SHP77 treated with DMSO at 0.1 percent for 48 hours (cell line): ENCODE measurements at regions not wholly inside any gene's neighbourhood (a gene's known extent, or its start where the extent isn't known, plus 50 kb on each side); places are given as distances from the start of the nearest gene placed in this dataset.
"Not testable (repeated sequence)": the region's sequence is repeated elsewhere in the genome, so short reads cannot be mapped to it uniquely, and the experiment has no call there.

Experiments used
- DNase-seq: peaks from one replicate; lab custom pipeline; 2025; lab: John Stamatoyannopoulos, UW

DNA sequence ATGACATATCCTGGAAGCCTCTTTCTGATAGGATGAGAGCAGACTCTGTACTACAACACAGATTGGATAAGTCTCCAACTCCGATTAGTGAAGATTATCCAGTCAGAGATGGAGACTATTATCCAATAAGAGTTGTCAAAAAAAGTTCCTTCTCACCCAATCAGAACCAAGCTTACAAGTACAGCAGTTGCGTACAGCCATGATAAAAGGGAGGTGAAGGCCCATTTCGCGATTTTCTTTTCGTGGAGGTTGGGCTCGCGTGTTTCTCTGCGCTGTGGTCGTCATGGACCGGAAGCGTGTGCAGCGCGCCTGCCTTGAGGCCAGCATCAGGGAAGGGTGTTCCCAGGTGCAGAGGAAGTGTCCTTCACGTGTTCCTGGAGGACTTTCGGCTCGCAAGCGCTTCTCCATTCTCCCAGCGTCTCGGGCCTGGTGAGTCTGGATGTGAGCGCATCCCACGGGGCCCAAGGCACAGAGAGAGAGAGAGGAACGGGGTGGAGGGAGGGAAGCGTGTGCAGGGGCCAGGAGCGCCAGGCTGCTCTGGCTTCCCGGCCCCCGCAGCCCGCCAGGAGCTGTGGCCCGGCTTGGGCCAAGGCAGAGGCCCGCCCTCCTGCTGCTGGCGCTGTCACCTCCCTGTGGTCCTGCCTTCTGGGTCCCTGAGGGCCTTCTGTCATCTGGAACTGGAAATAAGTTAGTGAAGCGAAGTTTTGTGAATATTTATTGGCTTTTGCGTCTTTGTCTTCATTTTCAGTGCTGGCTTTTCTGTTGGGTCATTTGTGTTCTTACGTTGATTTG, 53.9 kb downstream of the CDRT15L2 start:
- DNase-seq: not testable (repeated sequence)

DNA sequence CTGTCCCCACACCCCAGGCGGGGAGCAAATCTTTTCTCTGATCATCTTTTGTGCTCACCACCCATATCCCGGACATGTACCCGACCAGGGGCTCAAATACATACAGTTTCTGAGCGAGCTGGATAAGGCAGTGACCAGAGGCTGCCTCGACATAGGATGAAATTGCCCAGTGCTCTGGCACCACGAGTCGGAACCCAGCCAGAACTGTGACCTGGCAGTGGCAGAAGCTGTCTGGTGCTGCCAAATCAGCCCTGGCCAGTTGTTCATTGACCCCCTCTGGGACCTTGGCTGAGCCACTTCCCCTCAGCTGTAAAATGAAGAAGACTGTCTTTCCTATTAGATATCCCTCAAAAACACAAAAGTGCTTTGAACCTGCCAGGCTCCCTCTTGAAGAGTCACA, 60.6 kb downstream of the CDRT15L2 start:
- DNase-seq: not testable (repeated sequence)

DNA sequence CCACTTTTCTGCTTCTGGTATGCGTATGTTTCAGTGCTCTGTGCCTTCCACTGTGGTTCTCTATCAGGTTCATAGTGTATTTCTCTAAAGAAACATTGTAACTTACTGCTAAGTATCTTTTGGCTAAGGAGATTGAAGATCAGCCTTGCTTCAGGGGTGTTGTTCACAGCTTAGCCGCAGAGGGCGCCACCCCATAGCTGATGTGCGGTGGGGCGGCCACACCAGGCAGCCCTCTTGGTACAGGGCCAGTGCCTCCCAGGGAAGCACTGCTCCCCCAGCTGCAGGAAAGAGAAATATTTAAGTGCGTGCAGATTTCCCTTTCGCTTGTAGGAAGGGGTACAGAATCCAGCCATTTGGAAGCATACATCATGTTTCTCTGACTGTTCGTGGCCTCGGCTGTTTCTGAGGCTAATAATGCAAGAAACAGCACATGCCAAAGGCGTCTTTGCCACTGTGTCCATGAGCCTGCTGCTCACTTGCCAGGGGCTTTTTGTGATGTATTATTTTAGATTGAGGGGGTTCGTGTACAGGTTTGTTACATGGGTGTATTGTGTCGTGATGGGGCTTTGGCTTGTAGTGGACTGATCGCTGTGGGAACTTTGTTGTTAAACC, 67.2 kb downstream of the CDRT15L2 start:
- DNase-seq: not testable (repeated sequence)

DNA sequence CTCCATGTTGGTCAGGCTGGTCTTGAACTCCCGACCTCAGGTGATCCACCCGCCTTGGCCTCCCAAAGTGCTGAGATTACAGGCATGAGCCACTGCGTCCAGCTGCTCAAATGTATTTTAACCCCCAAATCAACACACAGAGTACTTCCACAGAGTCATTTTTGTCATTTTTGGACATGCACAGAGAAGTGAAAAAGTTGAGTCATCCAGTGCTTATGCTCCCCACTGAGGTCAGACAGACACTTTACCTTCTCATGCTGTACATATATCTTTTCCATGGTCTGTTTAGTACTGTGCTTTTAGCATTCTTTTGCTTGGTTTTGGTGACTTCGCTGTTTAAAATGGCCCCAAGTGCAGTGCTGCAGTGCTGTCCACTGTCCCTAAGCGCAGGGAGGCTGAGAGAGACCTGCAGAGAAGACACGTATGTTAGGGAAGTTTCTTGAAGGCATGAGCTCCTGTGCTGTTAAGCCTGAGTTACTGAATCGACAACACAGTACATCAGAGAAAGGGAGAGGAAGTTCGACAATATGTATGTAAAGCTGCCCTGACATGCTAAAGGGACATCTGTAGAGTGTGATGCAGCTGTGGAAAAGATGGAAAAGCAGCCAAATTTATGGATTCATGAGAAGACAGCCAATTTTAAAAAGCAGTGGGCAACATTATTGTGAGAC, 69.7 kb downstream of the CDRT15L2 start:
- DNase-seq: not testable (repeated sequence)

DNA sequence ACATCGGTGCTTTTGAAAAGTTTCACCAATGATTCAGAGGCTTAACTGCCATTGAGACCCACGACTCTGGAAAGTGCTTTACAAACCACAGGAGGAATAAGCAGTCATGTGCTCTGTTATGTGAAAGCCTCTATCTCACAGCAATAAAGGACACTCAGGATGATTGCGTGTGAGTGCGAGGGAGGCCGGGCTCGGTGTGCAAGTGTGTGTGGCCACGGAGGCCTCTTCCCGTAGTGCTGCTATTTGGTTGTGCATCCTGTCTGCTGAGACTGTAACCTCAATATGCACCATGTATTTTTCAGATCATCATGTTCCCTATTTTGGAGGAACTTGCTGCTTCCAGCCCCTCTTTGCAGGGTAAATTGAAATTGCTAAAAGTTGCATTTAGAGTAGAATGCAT, 71.5 kb downstream of the CDRT15L2 start:
- DNase-seq: not testable (repeated sequence)

DNA sequence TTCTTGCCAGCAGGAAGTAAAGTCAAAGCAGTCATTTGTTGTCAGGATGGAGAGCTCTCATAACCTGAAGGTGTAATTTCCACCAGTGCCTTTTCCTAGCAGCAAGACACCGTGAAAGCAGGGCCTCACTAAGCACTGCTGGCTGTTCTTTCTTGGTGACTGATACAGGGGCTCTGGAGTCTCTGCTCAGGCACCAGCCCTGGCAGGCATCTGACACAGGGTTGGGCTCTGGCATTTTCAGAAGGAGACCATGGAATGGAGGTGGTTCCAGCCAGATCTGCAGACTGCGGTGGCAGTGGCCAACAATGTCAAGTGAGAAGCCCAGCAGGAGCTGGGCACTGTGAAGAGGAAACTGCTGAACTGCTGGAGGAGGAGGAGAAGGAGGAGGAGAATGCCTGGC, 72.2 kb downstream of the CDRT15L2 start:
- DNase-seq: not testable (repeated sequence)

DNA sequence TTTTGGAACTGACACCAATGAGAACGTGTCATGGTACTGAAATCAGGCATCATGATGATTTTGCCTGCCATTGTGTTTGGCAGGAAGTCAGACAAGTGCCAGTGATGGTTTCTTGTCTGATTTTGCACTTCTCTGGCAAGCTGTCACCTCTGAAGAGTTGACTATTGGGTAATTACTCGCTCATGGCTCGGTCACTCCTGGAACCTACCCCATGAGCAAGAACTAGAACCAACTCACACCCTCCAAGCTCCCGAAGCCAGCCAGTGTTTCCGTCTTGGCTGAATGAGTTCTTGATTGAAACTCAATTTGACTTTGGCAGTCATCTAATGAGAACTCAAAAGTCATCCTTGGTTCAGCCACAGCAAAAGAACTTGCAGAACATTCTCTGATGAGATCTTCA, 73.9 kb downstream of the CDRT15L2 start:
- DNase-seq: not testable (repeated sequence)

DNA sequence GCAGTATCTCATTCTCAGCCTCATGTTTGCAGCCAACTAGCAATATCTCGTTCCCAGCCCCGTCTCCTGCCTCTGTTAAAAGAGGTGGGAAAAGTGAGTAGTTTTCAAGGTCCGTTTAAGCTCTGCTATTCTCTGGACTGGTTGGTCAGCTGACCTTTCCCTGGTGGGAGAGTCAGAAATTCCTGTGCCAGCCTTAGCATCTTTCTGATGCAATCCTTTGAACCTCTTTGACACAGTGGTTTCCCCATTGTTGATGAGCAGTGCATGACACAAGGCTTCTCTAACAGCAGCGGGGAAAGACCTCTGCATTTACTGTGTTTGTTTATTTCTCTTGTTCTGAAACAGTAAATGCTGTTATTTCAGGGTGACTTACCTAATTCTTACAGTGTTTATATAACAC, 74.6 kb downstream of the CDRT15L2 start:
- DNase-seq: not testable (repeated sequence)

DNA sequence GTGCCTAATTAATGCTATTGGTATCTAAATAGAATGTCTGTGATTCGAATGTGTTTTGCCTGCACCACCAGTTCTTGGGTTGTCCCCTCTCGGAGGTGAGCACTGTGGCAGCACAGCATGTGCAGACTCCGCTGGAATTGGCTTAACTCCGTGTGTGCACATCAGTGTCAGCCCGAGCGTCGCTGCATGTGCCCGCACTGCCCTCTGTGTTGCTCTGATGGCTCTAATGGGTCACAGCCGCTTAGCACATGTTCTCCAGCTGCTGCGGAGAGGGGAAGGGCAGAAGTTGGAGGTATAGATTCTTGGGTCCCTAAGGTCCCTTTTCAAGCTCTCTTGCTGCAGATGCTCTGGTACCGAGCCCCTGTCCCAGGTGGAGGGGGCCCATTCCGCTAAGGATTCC, 75.1 kb downstream of the CDRT15L2 start:
- DNase-seq: not testable (repeated sequence)

DNA sequence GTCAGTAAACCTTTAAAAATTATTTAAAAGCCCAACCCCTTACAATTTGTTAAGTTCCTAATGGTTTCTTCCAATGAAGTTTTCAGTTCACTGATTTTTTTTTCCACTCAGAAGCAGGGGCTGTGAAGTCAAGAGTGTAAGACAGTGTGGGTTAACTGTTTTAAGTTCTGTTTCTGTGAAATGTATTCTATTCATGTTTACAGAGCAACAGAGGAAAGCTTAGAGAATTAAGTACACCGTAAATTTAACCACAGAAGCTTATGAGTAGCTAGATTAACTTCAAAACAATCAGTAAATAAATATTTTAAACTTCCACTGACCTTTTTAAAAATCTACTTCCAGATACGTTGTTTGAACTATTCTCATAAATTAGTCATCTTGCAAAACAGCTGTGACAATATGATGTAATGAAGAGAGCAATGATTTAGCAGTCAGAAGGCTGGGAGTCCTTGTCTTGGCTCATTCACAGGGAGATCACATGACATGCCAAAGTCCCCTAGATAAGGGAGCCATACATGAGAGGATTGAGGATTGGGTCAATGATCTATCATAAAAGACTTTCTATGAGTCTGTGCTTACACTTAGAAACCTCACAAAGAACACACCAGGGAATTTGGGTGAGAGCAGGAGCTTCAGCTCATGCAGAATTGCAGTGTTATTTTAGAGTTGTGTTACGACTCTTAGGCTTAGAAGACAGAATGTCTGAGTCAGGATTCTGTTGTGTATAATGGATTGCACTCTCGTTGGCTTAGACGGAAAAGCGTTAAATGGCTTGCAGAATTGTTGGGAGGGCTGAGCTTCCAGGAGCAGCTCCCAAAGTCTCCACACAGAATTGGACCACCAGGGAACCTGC, 85.8 kb downstream of the CDRT15L2 start:
- not testable (repeated sequence) for DNase-seq

DNA sequence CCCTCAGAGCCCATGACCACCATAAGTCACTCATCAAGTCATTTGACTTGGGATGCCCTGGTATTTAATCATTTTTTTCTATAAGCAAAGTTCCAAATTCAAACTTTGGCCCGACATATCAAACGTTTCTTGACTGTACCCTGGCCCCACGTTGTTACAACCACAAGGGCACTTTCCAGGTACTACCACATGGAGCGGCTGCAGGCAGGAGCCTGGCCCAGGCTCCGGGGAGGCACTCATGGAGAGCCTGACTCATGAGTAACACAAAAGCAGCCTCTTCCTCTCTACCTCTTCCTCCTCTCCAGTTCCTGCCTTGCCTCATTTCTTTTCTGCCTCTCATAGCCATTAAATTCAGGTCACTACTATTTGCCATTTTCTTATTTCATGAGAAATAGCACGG, 87.2 kb downstream of the CDRT15L2 start:
- DNase-seq: not testable (repeated sequence)

DNA sequence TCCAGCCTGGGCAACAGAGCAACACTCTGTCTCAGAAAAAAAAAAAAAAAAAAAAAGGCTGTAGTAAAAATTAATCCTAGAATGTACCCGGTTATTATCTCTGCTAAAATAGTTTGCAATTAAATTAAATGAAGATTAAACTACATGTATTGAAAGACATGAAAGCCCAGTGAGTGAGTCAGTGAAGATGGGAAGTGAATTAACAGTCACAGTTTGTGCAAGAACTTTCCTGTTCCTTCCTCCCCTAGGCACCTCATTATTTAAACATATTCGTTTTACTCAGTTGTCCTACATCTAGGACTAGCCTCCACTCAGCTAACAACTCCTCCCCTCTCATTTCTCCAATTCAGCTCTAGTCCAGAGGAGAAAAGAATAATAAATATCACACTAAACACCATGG, 88.2 kb downstream of the CDRT15L2 start:
- DNase-seq: not testable (repeated sequence)

DNA sequence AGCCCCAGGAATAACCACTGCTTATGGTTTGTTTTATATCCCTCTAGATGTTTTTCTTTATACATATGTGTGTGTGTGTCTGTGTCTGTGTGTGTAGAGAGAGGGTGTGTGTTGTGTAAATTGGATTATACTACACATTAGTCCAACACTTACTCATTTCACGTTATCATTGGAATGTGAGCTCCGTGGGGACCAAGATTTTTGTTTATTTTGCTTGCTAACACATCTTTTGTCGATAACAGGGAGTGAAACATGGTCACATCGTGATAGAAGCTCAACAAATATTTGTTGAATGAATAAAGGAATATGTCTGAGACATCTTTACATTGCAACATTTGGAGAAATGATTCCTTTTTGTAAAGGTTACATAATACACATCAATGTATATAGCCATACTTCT, 88.8 kb downstream of the CDRT15L2 start:
- DNase-seq: not testable (repeated sequence)

DNA sequence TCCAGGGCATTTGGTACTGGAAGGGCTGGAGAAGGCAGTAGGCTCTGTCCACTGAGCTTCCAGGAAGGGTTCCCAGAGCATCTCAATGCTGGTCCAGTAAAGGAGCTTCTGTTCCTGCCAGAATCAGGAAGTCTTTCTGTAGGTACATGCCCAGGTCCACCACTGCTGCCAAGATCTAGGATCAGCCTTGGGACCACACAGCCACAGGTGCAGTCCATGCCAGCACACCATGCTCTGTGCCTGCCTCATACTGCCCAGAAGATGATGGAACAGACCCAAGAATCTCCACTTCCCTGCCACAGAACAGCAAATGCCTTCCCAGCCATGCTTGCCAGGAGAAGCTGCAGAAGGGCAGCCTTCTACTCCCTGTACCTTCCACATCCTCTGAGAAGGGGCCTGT, 89.3 kb downstream of the CDRT15L2 start:
- not testable (repeated sequence) for DNase-seq

DNA sequence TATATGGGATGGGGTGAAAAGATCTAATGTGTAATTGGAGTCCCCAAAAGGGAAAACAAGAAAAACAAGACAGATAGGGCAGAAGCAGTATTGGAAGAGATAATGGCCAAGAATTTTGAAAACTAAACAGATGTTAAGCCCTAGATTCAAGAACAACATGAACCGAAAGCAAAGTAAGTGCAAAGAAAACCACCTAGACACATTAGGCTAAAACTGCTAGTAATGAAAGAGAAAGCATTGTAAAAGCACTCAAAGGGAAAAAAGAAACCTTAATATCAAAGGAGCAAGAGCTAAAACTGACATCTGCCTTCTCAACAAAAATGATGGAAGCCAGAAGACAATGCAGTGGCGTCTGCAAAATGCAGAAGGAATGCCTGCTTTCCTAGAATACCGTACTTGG, 91.0 kb downstream of the CDRT15L2 start:
- not testable (repeated sequence) for DNase-seq

DNA sequence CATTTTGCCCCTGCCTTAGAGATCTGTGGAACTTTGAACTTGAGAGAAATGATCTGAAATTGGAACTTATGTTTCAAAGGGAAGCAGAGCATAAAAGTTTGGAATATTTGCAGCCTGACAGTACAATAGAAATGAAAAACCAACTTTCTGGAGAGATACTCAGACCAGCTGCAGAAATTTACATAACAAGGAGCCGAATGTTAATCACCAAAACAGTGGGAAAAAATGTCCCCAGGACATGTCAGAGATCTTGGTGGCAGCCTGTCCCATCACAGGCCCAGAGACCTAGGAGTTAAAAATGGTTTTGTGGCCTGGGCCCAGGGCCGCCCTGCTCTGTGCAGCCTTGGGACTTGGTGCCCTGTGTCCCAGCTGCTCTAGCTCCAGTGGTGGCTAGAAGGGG, 94.8 kb downstream of the CDRT15L2 start:
- not testable (repeated sequence) for DNase-seq

DNA sequence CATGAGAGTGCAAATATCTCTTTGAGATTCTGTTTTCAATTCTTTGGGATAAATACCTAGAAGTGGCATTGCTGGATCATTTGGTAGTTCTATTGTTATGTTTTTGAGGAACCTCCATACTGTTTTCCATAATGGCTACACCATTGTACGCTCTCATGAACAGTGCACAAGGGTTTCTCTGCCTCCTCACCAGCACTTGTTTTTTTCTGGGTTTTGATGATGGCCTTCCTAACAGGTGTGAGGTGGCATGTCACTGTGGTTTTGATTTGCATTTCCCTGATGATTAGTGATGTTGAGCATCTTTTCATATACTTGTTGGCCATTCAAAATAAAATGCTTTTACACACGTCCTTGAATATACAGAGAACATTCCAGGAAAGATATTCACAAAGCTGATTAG, 96.2 kb downstream of the CDRT15L2 start:
- not testable (repeated sequence) for DNase-seq

DNA sequence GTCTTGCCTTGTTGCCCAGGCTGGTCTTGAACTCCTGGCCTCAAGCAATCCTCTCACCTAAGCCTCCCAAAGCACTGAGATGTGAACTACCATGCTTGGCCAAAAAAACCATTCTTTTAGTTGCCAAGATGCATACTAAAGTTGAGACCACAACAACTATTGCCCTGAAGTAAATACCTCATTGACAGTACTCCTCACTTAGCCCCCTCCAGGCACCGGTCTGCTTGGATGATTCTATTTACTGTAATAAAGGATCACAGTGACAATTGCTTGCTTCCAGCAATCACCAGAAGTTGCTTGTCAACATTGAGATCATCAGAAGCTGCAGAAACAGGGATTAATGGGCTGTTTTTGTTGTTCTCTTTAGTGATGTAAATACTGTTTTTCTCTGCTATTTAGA, 97.1 kb downstream of the CDRT15L2 start:
- DNase-seq: not testable (repeated sequence)

DNA sequence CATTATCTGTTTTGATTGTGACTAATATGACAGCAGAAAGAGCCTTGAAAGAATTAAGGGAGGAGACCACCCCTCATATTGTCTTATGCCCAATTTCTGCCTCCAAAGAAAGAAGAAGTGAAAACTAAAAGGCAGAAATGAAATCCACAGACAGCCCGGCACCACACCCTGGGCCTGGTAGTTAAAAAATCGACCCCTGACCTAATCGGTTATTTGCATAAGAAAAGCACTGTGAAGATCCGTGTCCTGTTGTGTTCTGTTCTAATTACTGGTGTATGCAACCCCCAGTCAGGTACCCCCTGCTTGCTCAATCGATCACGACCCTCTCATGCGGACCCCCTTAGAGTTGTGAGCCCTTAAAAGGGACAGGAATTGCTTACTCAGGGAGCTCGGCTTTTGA, 97.9 kb downstream of the CDRT15L2 start:
- DNase-seq: not testable (repeated sequence)

DNA sequence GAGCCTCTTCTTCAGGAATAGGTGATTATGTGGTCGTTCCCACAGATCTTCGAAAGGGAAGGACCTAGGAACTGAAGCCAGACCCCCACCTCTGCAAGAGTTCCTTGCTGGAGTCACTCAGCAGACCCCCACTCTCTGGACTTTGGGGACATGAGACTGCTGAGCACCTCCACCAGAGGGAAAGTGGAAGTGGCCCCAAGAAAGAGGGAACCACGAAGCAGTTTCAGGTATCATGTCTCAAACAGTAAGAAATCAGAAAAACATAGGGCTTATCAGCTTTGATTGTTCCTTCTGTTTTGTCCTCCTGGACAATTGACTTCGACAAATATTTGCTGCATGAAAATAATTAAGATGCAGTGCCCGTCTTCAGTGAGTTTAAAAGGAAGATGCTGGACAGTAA, 98.9 kb downstream of the CDRT15L2 start:
- DNase-seq: not testable (repeated sequence)

DNA sequence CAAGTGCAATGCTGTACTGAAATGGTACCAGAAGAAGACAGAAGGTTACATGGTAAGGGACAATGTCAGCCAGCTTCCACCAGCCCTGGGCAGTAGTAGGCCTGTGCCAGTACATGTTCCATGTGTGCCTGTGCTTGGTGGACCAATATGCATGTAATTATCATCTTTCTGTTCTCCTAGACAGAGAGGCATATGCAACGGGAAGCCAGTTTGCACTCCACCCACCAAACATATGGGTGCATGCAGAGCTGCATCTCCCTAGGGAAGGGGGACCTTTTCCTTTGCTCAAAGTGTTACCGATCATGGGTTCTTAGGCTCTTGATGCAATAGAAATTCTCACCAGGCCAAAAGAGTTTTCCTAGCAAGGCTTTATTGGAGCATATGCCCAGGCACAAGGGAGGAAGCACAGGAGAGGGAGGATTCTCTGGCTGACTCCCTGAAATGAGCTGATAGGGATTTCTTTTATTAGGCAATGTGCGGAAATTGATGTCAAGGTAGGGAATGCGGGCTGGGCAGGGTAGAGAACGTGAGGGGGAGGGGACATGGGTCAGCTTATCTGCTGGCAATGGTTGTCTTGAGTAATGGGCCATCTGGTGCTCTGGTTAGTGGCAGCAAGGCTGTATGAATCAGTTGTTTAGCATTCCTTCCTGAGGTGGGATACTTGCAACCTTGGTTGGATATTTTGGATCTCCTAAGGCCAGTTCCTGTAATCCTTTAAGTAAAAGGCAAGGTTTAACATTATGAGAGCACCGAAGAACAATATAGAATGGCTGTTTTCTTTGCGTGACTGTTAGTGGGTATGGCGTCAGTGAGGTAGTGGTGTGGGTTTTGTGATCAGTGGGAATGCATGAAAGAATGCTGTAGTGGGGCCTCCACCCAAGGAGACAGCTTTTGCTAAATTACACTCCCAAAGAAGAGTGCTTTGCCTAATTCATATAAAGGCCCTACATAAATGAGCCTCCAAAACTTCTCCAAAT, 102.5 kb downstream of the CDRT15L2 start:
- DNase-seq: not testable (repeated sequence)
